GM19043 (cell line): ENCODE measurements at regions not wholly inside any gene's neighbourhood (a gene's known extent, or its start where the extent isn't known, plus 50 kb on each side); places are given as distances from the start of the nearest gene placed in this dataset.
"Not testable (repeated sequence)": the region's sequence is repeated elsewhere in the genome, so short reads cannot be mapped to it uniquely, and the experiment has no call there.

ENCODE experiments used
- ATAC-seq: cut with Tn5 transposase; IDR thresholded peaks from one replicate; pipeline ENCODE4 v1.9.1; 2021; ENCODE audit warnings: low read depth; ENCODE audit not compliant: unreplicated experiment

DNA sequence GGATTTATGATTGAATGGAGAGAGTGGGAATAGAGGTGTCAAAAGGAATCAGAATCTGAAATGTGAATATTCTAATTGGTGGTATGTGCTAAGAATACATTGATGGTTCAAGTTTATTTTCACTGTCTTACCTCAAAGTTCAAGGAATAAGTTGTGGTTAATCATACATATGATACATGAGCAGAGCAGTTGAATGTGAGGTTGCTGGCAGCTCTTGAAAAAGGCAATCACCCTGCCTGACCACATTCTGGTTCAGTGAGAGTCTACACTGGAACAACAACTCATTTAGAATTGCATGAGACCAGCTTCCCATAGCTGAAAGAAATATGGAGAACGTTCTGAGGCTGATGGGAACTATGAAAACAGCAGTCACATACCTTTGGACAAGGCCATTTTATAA lies 68.3 kb upstream of the ARHGAP29 start:
- no peak for ATAC-seq

DNA sequence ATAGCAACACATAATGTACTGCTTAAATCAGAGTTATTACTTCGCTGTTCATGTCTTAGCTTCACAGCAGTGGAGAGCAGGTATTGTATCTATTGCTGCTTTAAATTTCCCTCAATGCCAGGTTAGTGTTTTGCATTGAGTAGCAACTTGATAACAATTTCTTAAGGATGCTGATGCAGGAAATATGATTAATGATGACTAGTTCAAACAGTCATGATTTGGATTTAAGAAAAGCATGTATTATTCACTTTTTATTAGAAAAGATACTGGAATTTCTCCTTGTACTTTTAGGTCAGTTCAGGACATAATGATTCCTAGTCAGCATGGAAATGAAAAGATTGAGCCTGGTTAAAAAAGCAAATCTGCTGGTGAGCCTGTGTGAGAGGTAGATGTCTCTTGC lies 67.2 kb upstream of the ARHGAP29 start:
- ATAC-seq, result no peak

GRCh38 chr1:94303005-94303404 lies 65.6 kb upstream of the ARHGAP29 start:
- ATAC-seq, result no peak

- no peak for ATAC-seq
These were observed 65.1 kb upstream of the ARHGAP29 start for GRCh38 chr1:94302497-94302896.

DNA sequence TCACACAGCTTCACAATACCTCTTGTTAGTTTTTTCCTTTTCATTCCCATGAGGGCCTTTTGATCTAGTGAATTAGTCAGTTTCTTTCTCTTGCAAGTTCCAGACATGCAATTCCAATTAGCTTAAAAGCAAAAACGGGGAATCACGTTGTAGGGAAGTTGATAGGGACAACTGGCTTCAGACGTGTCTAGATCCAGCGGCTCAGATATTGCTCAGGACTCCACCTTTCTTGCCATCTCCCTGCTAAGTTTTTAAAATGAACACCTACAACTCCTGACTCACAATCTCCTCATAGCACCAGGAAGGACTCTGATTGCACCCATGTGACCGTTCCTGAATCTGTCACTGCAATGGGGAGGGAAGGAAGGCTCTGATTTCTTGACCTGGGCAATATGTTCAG lies 63.8 kb upstream of the ARHGAP29 start:
- no peak for ATAC-seq

- no peak for ATAC-seq
These were observed 63.3 kb upstream of the ARHGAP29 start for GRCh38 chr1:94300731-94301130.

- no peak for ATAC-seq
These were observed 62.5 kb upstream of the ARHGAP29 start for GRCh38 chr1:94299627-94300553.

GRCh38 chr1:94298861-94299260 lies 61.5 kb upstream of the ARHGAP29 start:
- ATAC-seq, result no peak

- no peak for ATAC-seq
These were observed 58.6 kb upstream of the ARHGAP29 start for GRCh38 chr1:94296018-94296417.

- ATAC-seq, result not testable (repeated sequence)
These were observed 55.6 kb upstream of the ARHGAP29 start for GRCh38 chr1:94292978-94293377.

GRCh38 chr1:94289244-94289643 lies 51.9 kb upstream of the ARHGAP29 start:
- not testable (repeated sequence) for ATAC-seq
